Activated CD4-positive, alpha-beta T cell treated with anti-CD3 and anti-CD28 coated beads for 36 hours (primary cell): ENCODE measurements at regions not wholly inside any gene's neighbourhood (a gene's known extent, or its start where the extent isn't known, plus 50 kb on each side); places are given as distances from the start of the nearest gene placed in this dataset.

ENCODE experiments used
- ATAC-seq: fragments of 200-7000 bp; cut with Tn5 transposase; one replicate; pipeline ENCODE4 v1.10.0; 2021; ENCODE audit warnings: mild to moderate bottlenecking, moderate library complexity
- CTCF ChIA-PET: fragments of 350-600 bp; sonication (Branson Sonifier 250); formaldehyde crosslinking; loops from one replicate; lab custom pipeline; 2021; ENCODE audit warnings: antibody characterized with exemption; lab: Charles Lee
- POLR2A ChIA-PET: fragments of 350-600 bp; sonication (Branson Sonifier 250); formaldehyde crosslinking; loops from one replicate; lab custom pipeline; 2021; ENCODE audit warnings: antibody characterized with exemption, inconsistent platforms; lab: Charles Lee
- DNase-seq: peaks from one replicate; pipeline ENCODE4 v3.0.0-alpha.2; 2020
- H3K27ac Mint-ChIP-seq: one replicate; pipeline ENCODE4 v1.8.0; 2021; ENCODE audit warnings: mixed read lengths
- H3K27me3 Mint-ChIP-seq: one replicate; pipeline ENCODE4 v1.8.0; 2021; ENCODE audit warnings: mixed read lengths
- H3K36me3 Mint-ChIP-seq: one replicate; pipeline ENCODE4 v1.8.0; 2021; ENCODE audit warnings: low read depth, mixed read lengths
- H3K4me1 Mint-ChIP-seq: one replicate; pipeline ENCODE4 v1.8.0; 2021; ENCODE audit warnings: mixed read lengths
- H3K4me3 Mint-ChIP-seq: one replicate; pipeline ENCODE4 v1.8.0; 2021; ENCODE audit warnings: mild to moderate bottlenecking, moderate library complexity, mixed read lengths
- H3K9me3 Mint-ChIP-seq: one replicate; pipeline ENCODE4 v1.8.0; 2021; ENCODE audit warnings: low read depth, mixed read lengths
- intact Hi-C, 2 experiments: fragments of 100-400 bp; cut with DNase I in 1 of 2; cut with micrococcal nuclease in 1 of 2; formaldehyde crosslinking; loops; one replicate each; pipeline versions ENCODE4 v1.14.2 to v1.15.1; 2022 to 2024; cut with DNase I, micrococcal nuclease

- H3K27me3 Mint-ChIP-seq = no peaks in the 10 kb centered on the region
- ChIA-PET CTCF (no interaction called here), POLR2A (no interaction called here)
- no peak overlapping the region for H3K4me3 Mint-ChIP-seq
- H3K27ac Mint-ChIP-seq = no peak overlapping the region
- ATAC-seq = no peak
- intact Hi-C loops = no loop called here
- H3K9me3 Mint-ChIP-seq = no peaks in the 10 kb centered on the region
- no peaks in the 10 kb centered on the region for H3K36me3 Mint-ChIP-seq
- no peak for DNase-seq
- H3K4me1 Mint-ChIP-seq = no peaks in the 10 kb centered on the region
Measured at GRCh38 chr10:59505926-59506325, 143.6 kb upstream of the FAM13C start.

GRCh38 chr10:59499460-59499859, 137.1 kb upstream of the FAM13C start:
- intact Hi-C loops = no loop called here
- ATAC-seq (no peak), DNase-seq (no peak)
- Mint-ChIP-seq H3K27me3 (peaks cover 2% of the 10 kb centered on the region), H3K4me3 (no peak overlapping the region), H3K36me3 (no peaks in the 10 kb centered on the region), H3K27ac (no peak overlapping the region), H3K4me1 (no peaks in the 10 kb centered on the region), H3K9me3 (peaks cover 19% of the 10 kb centered on the region)
- ChIA-PET CTCF (no interaction called here), POLR2A (no interaction called here)

- Mint-ChIP-seq H3K27me3 (no peaks in the 10 kb centered on the region), H3K4me3 (no peak overlapping the region), H3K27ac (no peak overlapping the region), H3K4me1 (no peaks in the 10 kb centered on the region), H3K9me3 (peaks cover 29% of the 10 kb centered on the region), H3K36me3 (no peaks in the 10 kb centered on the region)
- ChIA-PET POLR2A (no interaction called here), CTCF (no interaction called here)
- ATAC-seq = no peak
- intact Hi-C loops = no loop called here
- DNase-seq = no peak
Measured at GRCh38 chr10:59493017-59493416, 130.7 kb upstream of the FAM13C start.

GRCh38 chr10:59479426-59479825, 117.1 kb upstream of the FAM13C start:
- no peak for ATAC-seq
- no peak for DNase-seq
- intact Hi-C loops = no loop called here
- Mint-ChIP-seq H3K4me3 (no peak overlapping the region), H3K27ac (no peak overlapping the region), H3K9me3 (peaks cover 5% of the 10 kb centered on the region), H3K36me3 (no peaks in the 10 kb centered on the region), H3K27me3 (no peaks in the 10 kb centered on the region), H3K4me1 (no peaks in the 10 kb centered on the region)
- POLR2A ChIA-PET = no interaction called here
- CTCF ChIA-PET = no interaction called here

GRCh38 chr10:59470570-59470969, 108.2 kb upstream of the FAM13C start:
- no peak overlapping the region for H3K27ac Mint-ChIP-seq
- DNase-seq = no peak
- no peaks in the 10 kb centered on the region for H3K36me3 Mint-ChIP-seq
- H3K9me3 Mint-ChIP-seq = peaks cover 12% of the 10 kb centered on the region
- CTCF ChIA-PET = no interaction called here
- ATAC-seq = no peak
- intact Hi-C loops = no loop called here
- H3K27me3 Mint-ChIP-seq = no peaks in the 10 kb centered on the region
- POLR2A ChIA-PET = interaction anchor here (0.6 kb wide), 1 partner anchor 152 kb away, joined by 3 read pairs; no protein-coding TSS in a partner anchor
- H3K4me1 Mint-ChIP-seq = no peaks in the 10 kb centered on the region
- no peak overlapping the region for H3K4me3 Mint-ChIP-seq

- intact Hi-C loops = no loop called here
- POLR2A ChIA-PET = no interaction called here
- H3K4me1 Mint-ChIP-seq = no peaks in the 10 kb centered on the region
- ATAC-seq (no peak), DNase-seq (no peak)
- CTCF ChIA-PET = no interaction called here
- H3K27me3 Mint-ChIP-seq = no peaks in the 10 kb centered on the region
- H3K9me3 Mint-ChIP-seq = peaks cover 3% of the 10 kb centered on the region
- no peaks in the 10 kb centered on the region for H3K36me3 Mint-ChIP-seq
- H3K4me3 Mint-ChIP-seq = no peak overlapping the region
- no peak overlapping the region for H3K27ac Mint-ChIP-seq
Measured at GRCh38 chr10:59465088-59465487, 102.7 kb upstream of the FAM13C start.

- Mint-ChIP-seq H3K27me3 (no peaks in the 10 kb centered on the region), H3K36me3 (no peaks in the 10 kb centered on the region), H3K9me3 (peaks cover under 1% of the 10 kb centered on the region), H3K27ac (no peak overlapping the region), H3K4me3 (no peak overlapping the region), H3K4me1 (no peaks in the 10 kb centered on the region)
- ATAC-seq (no peak), DNase-seq (no peak)
- intact Hi-C loops = no loop called here
- ChIA-PET POLR2A (no interaction called here), CTCF (no interaction called here)
Measured at GRCh38 chr10:59464483-59464882, 102.1 kb upstream of the FAM13C start.

- DNase-seq (no peak), ATAC-seq (no peak)
- Mint-ChIP-seq H3K36me3 (no peaks in the 10 kb centered on the region), H3K9me3 (no peaks in the 10 kb centered on the region), H3K4me1 (no peaks in the 10 kb centered on the region), H3K27ac (no peak overlapping the region), H3K27me3 (no peaks in the 10 kb centered on the region), H3K4me3 (no peak overlapping the region)
- ChIA-PET CTCF (no interaction called here), POLR2A (no interaction called here)
- intact Hi-C loops = no loop called here
Measured at GRCh38 chr10:59463909-59464308, 101.6 kb upstream of the FAM13C start.

GRCh38 chr10:59460601-59461000, 98.3 kb upstream of the FAM13C start:
- intact Hi-C loops = no loop called here
- CTCF ChIA-PET = no interaction called here
- H3K27me3 Mint-ChIP-seq = no peaks in the 10 kb centered on the region
- POLR2A ChIA-PET = no interaction called here
- H3K27ac Mint-ChIP-seq = no peak overlapping the region
- no peaks in the 10 kb centered on the region for H3K9me3 Mint-ChIP-seq
- H3K4me1 Mint-ChIP-seq = no peaks in the 10 kb centered on the region
- ATAC-seq (no peak), DNase-seq (no peak)
- no peak overlapping the region for H3K4me3 Mint-ChIP-seq
- no peaks in the 10 kb centered on the region for H3K36me3 Mint-ChIP-seq

- Mint-ChIP-seq H3K4me1 (no peaks in the 10 kb centered on the region), H3K27me3 (no peaks in the 10 kb centered on the region)
Measured at GRCh38 chr10:59456199-59456598, 93.8 kb upstream of the FAM13C start.

GRCh38 chr10:59454171-59454919, 92.0 kb upstream of the FAM13C start:
- intact Hi-C loops = no loop called here
- peaks cover 2% of the 10 kb centered on the region for H3K9me3 Mint-ChIP-seq
- ATAC-seq = no peak
- DNase-seq = no peak
- H3K27me3 Mint-ChIP-seq = no peaks in the 10 kb centered on the region
- ChIA-PET CTCF (no interaction called here), POLR2A (no interaction called here)
- H3K4me3 Mint-ChIP-seq = no peak overlapping the region
- no peak overlapping the region for H3K27ac Mint-ChIP-seq
- H3K36me3 Mint-ChIP-seq = no peaks in the 10 kb centered on the region
- no peaks in the 10 kb centered on the region for H3K4me1 Mint-ChIP-seq

More at GRCh38 chr10:59456199-59456598, 93.8 kb upstream of the FAM13C start:
- Mint-ChIP-seq H3K36me3 (no peaks in the 10 kb centered on the region), H3K4me3 (no peak overlapping the region), H3K9me3 (no peaks in the 10 kb centered on the region), H3K27ac (no peak overlapping the region)
- POLR2A ChIA-PET = no interaction called here
- intact Hi-C loops = no loop called here
- CTCF ChIA-PET = no interaction called here
- no peak for DNase-seq
- ATAC-seq = no peak

GRCh38 chr10:59448616-59449015, 86.3 kb upstream of the FAM13C start:
- no peaks in the 10 kb centered on the region for H3K27me3 Mint-ChIP-seq
- no peak overlapping the region for H3K4me3 Mint-ChIP-seq
- no peak overlapping the region for H3K27ac Mint-ChIP-seq
- intact Hi-C loops = no loop called here
- ChIA-PET CTCF (no interaction called here), POLR2A (no interaction called here)
- ATAC-seq (no peak), DNase-seq (no peak)
- peaks cover 2% of the 10 kb centered on the region for H3K9me3 Mint-ChIP-seq
- H3K4me1 Mint-ChIP-seq = no peaks in the 10 kb centered on the region
- H3K36me3 Mint-ChIP-seq = no peaks in the 10 kb centered on the region
